Panc1 (cell line): ENCODE measurements at regions not wholly inside any gene's neighbourhood (a gene's known extent, or its start where the extent isn't known, plus 50 kb on each side); places are given as distances from the start of the nearest gene placed in this dataset.

Experiments
- ATAC-seq: fragments of 200-7000 bp; cut with Tn5 transposase; 2 replicates; pipeline ENCODE4 v1.9.1; 2020; ENCODE audit warnings: mild to moderate bottlenecking, moderate library complexity
- BruUV-seq: library from RNA; stranded (reverse); fragments of 400-500 nt; replicated peaks from 2 replicates; lab custom pipeline; 2021; lab: Mats Ljungman, UMichigan
- CTCF ChIA-PET: fragments of 300-600 bp; sonication (Branson Sonifier 250); formaldehyde crosslinking; loops from one replicate; lab custom pipeline; 2022; ENCODE audit warnings: antibody characterized with exemption; lab: Charles Lee
- POLR2A ChIA-PET: fragments of 300-600 bp; sonication (Branson Sonifier 250); formaldehyde crosslinking; loops from one replicate; lab custom pipeline; 2022; ENCODE audit warnings: antibody characterized with exemption; lab: Charles Lee
- DNase-seq: peaks from one replicate; pipeline ENCODE4 v3.0.0-alpha.2; 2010; ENCODE audit warnings: low read depth, low spot score
- H3K27ac ChIP-seq: 2 replicates; pipeline ENCODE4 v1.5.1; 2011; ENCODE audit warnings: mild to moderate bottlenecking, low read length, inconsistent platforms
- H3K27me3 ChIP-seq: fragments of 200-500 bp; sonication (Bioruptor generic); 2 replicates; pipeline ENCODE4 v1.6.0; 2014; ENCODE audit warnings: low read length, inconsistent platforms; ENCODE audit not compliant: control insufficient read depth, insufficient read depth
- H3K36me3 ChIP-seq: fragments of 200-500 bp; sonication (Bioruptor generic); 2 replicates; pipeline ENCODE4 v1.5.1; 2014; ENCODE audit warnings: inconsistent platforms, mild to moderate bottlenecking, low read length, moderate library complexity; ENCODE audit not compliant: control insufficient read depth, insufficient read depth
- H3K4me1 ChIP-seq: 2 replicates; pipeline ENCODE4 v1.5.1; 2011; ENCODE audit warnings: inconsistent platforms, mild to moderate bottlenecking, low read length, moderate library complexity; ENCODE audit not compliant: control insufficient read depth, insufficient read depth
- H3K4me3 ChIP-seq, 2 experiments: 2 replicates each; pipeline ENCODE4 v1.5.1; 2011 to 2012; ENCODE audit warnings: low read depth in 2 of 2, low read length in 2 of 2, mild to moderate bottlenecking in 2 of 2, inconsistent platforms in 1 of 2, moderate library complexity in 1 of 2
- H3K9me3 ChIP-seq: fragments of 200-500 bp; sonication (Bioruptor generic); 2 replicates; pipeline ENCODE4 v1.5.1; 2014; ENCODE audit warnings: low read depth, mild to moderate bottlenecking, inconsistent platforms, low read length, moderate library complexity; ENCODE audit not compliant: control insufficient read depth, insufficient read depth
- POLR2AphosphoS5 ChIP-seq: IDR thresholded peaks from 2 replicates; pipeline ENCODE4 v1.6.1; 2012; ENCODE audit warnings: mild to moderate bottlenecking, low read depth, low read length, moderate library complexity
- REST ChIP-seq, 2 experiments: IDR thresholded peaks; 2 replicates each; pipeline ENCODE4 v1.6.1; 2011 to 2012; ENCODE audit warnings: low read depth in 2 of 2, control low read depth in 1 of 2, low read length in 1 of 2, mild to moderate bottlenecking in 1 of 2, moderate library complexity in 1 of 2; ENCODE audit not compliant: insufficient read depth in 1 of 2
- SIN3A ChIP-seq: IDR thresholded peaks from 2 replicates; pipeline ENCODE4 v1.6.1; 2012; ENCODE audit warnings: low read depth, mild to moderate bottlenecking, low read length, moderate library complexity, borderline replicate concordance; ENCODE audit not compliant: insufficient read depth
- TCF7L2 ChIP-seq: IDR thresholded peaks from 2 replicates; pipeline ENCODE4 v1.6.1; 2011; ENCODE audit warnings: mild to moderate bottlenecking, low read depth, low read length, inconsistent platforms
- in situ Hi-C: cut with HindIII; loops from 2 replicates; pipeline ENCODE4 v1.10.0; 2016; ENCODE audit warnings: low sequenced_read_pairs, low pct_unique_long_range_greater_than_20kb
- intact Hi-C: fragments of 100-400 bp; cut with micrococcal nuclease; formaldehyde crosslinking; loops from one replicate; pipeline ENCODE4 v1.10.0; 2022; ENCODE audit not compliant: unreplicated experiment
- TF ChIP-seq, protein P1 (sequence below): fragments of 450-650 bp; IDR thresholded peaks from 2 replicates; pipeline ENCODE4 v1.5.1; 2017; ENCODE audit warnings: mild to moderate bottlenecking

DNA sequence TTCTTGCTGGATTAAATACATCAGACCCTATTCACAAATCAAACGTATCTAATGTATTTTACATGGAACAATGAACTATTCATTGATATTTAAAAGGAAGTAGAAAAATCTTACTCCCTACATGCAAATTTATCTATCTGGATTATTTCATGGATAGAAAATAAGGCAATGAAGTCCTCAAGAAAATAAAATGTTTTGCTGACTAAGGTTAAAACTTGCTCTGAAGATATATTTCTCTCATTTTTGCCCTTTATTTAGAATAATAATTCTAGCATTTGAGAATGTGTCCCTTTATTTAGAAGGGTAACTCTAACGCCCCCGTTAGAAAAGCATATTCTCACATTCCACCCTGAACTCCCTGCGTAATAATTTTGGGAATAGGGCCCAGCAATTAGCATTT is 627.0 kb upstream of the ZP4 start:
- TF ChIP-seq POLR2AphosphoS5, result no peak
- TF ChIP-seq, protein P1, sequence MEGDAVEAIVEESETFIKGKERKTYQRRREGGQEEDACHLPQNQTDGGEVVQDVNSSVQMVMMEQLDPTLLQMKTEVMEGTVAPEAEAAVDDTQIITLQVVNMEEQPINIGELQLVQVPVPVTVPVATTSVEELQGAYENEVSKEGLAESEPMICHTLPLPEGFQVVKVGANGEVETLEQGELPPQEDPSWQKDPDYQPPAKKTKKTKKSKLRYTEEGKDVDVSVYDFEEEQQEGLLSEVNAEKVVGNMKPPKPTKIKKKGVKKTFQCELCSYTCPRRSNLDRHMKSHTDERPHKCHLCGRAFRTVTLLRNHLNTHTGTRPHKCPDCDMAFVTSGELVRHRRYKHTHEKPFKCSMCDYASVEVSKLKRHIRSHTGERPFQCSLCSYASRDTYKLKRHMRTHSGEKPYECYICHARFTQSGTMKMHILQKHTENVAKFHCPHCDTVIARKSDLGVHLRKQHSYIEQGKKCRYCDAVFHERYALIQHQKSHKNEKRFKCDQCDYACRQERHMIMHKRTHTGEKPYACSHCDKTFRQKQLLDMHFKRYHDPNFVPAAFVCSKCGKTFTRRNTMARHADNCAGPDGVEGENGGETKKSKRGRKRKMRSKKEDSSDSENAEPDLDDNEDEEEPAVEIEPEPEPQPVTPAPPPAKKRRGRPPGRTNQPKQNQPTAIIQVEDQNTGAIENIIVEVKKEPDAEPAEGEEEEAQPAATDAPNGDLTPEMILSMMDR, result no peak
- no peak for TF ChIP-seq SIN3A
- no peak for TF ChIP-seq TCF7L2
- TF ChIP-seq REST (IDR thresholded peaks at IDR 0.05; ENCODE audit: insufficient read depth in 1 of 2, low read depth in 2 of 2, low read length in 1 of 2), result no peak
- Histone ChIP-seq H3K4me1 (no peaks in the 10 kb centered on the region), H3K4me3 (no peak overlapping the region), H3K27me3 (no peaks in the 10 kb centered on the region), H3K9me3 (peaks cover 12% of the 10 kb centered on the region), H3K36me3 (no peaks in the 10 kb centered on the region), H3K27ac (no peak overlapping the region)
- in situ Hi-C loops (no loop called here), intact Hi-C loops (no loop called here)
- no peak for ATAC-seq
- POLR2A ChIA-PET, result no interaction called here
- no peak for DNase-seq
- no TSS peak for BruUV-seq
- CTCF ChIA-PET, result no interaction called here

DNA sequence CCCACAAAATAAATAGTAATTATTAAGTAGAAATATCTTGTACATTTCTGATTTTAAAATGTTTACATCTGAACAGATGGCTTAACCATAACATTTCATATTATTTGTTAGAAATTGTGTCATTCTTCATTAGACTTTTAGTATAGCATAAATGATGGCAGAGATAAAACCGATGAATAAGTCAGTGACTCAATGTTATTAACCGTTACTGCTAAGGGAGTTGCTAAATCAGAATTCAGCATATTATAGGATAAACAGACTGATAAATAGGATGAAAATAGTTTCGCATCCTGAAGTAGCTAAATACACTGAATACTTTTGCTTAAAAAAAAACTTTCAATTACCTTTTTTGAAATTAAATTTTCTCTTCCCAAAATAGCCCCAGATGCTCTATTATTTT is 610.6 kb upstream of the ZP4 start:
- CTCF ChIA-PET, result no interaction called here
- BruUV-seq, result no TSS peak

More for the DNA sequence above, 610.6 kb upstream of the ZP4 start:
- Histone ChIP-seq H3K4me1 (no peaks in the 10 kb centered on the region), H3K9me3 (no peaks in the 10 kb centered on the region), H3K27ac (no peak overlapping the region), H3K27me3 (no peaks in the 10 kb centered on the region), H3K36me3 (no peaks in the 10 kb centered on the region), H3K4me3 (no peak overlapping the region)
- in situ Hi-C loops (no loop called here), intact Hi-C loops (no loop called here)
- no peak for DNase-seq
- POLR2A ChIA-PET, result no interaction called here
- ATAC-seq, result no peak
- TF ChIP-seq TCF7L2 (no peak), SIN3A (no peak), POLR2AphosphoS5 (no peak), REST (IDR thresholded peaks at IDR 0.05; ENCODE audit: insufficient read depth in 1 of 2, low read depth in 2 of 2, low read length in 1 of 2) (no peak)
- TF ChIP-seq, protein P1, result no peak
